ENCODE measurements at regions not wholly inside any gene's neighbourhood (a gene's known extent, or its start where the extent isn't known, plus 50 kb on each side); places are given as distances from the start of the nearest gene placed in this dataset.

- TF ChIP-seq CTCF (IDR thresholded peaks at IDR 0.05), result no peak
- no peak for TF ChIP-seq POLR2AphosphoS5 (IDR thresholded peaks at IDR 0.05)
These were observed 197.9 kb downstream of the RBFOX3 start for GRCh38 chr17:79412886-79413390.

Measured in prostate gland (tissue), 2 donors.